ENCODE measurements at regions not wholly inside any gene's neighbourhood (a gene's known extent, or its start where the extent isn't known, plus 50 kb on each side); places are given as distances from the start of the nearest gene placed in this dataset.

DNA sequence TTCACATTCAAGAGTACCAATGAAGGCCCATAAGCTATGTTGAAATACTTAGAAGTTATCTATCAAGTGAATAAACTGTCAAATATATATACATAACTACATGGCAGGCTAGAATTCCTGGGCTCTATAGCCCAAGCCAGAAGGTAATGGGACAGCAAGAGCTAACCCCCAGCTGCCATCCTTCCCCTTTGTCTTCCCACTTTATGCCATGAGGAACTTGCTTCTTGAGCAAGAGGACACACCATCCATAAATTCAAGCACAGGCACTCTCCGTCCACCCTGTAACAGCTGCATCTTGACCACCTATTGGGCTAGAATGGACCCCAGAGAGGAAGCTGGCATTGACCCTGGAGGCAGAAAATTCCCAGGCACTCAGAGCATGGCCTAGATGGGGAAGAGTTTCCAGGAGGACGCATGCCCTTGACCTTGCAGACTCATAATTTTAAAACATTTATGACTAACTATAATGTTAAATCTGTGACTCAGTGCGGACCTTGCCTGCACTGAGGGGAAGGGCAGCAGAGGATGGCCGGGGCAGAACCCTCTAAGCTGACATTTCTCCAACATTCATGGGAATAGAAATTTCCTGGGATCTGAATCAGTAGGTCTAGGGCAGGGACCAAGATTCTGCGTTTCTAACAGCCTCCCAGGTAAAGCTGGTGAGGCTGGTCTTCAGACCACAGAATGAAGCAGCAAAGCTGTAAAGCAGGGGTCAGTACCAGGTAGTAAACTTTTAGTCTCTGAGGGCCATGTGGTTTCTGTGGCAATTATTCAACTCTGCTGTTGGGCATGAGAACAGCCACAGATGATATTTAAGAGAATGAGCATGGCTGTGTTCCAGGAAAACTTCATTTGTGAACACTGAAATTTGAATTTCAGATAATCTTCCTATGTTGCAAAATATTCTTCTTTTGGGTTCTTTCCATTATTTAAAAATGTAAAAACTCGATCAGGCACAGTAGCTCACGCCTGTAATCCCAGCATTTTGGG, 71.4 kb upstream of the CLDN10 start:
- 52% methylated on average over 7 of the region's 7 CpGs for WGBS
- TF ChIP-seq POLR2A (IDR thresholded peaks at IDR 0.05; ENCODE audit: low read depth) (no peak), EP300 (IDR thresholded peaks at IDR 0.05) (no peak), POLR2AphosphoS5 (IDR thresholded peaks at IDR 0.05) (no peak)
- TF ChIP-seq, protein P1, sequence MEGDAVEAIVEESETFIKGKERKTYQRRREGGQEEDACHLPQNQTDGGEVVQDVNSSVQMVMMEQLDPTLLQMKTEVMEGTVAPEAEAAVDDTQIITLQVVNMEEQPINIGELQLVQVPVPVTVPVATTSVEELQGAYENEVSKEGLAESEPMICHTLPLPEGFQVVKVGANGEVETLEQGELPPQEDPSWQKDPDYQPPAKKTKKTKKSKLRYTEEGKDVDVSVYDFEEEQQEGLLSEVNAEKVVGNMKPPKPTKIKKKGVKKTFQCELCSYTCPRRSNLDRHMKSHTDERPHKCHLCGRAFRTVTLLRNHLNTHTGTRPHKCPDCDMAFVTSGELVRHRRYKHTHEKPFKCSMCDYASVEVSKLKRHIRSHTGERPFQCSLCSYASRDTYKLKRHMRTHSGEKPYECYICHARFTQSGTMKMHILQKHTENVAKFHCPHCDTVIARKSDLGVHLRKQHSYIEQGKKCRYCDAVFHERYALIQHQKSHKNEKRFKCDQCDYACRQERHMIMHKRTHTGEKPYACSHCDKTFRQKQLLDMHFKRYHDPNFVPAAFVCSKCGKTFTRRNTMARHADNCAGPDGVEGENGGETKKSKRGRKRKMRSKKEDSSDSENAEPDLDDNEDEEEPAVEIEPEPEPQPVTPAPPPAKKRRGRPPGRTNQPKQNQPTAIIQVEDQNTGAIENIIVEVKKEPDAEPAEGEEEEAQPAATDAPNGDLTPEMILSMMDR (IDR thresholded peaks at IDR 0.05) = no peak

DNA sequence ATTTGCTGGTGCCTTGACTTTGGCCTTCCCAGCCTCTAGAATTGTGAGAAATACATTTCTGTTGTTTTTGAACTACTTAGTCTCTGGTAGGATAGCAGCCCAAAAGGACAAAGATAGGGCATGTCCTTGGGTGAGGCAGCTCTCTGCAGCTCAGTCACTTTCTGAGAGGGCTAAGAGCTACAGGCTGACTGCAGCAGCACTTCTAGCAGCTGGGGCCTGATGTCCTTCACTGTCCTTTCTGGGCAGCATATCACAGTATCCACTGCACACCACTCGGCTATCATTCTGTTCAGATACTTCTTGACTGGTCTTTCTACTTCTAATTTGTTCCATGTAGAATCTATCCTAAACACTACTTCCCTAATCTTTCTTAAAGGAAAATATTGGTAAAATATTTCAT, 68.5 kb upstream of the CLDN10 start:
- TF ChIP-seq EP300 (IDR thresholded peaks at IDR 0.05) (no peak), POLR2A (IDR thresholded peaks at IDR 0.05; ENCODE audit: low read depth) (no peak), POLR2AphosphoS5 (IDR thresholded peaks at IDR 0.05) (no peak)
- TF ChIP-seq, protein P1 (IDR thresholded peaks at IDR 0.05) = no peak
- Histone ChIP-seq H3K27ac (replicated peaks in 1 of 4) (no peak overlapping the region), H3K9me3 (no peaks in the 10 kb centered on the region), H3K4me1 (no peaks in the 10 kb centered on the region), H3K4me3 (no peak overlapping the region), H3K27me3 (peaks cover 0 to under 1% (median 0%) of the 10 kb centered on the region in 4 donors), H3K36me3 (no peaks in the 10 kb centered on the region)
- intact Hi-C loops (cut with DNase I) = no loop called here
- DNase-seq (ENCODE audit: extremely low spot score) = no peak
- WGBS = 100% methylated on average over 1 of the region's 1 CpG

More for the DNA sequence above, 71.4 kb upstream of the CLDN10 start:
- no peak overlapping the region for H3K4me3 ChIP-seq
- DNase-seq (ENCODE audit: extremely low spot score) = no peak
- no peaks in the 10 kb centered on the region for H3K9me3 ChIP-seq
- intact Hi-C loops (cut with DNase I) = no loop called here
- peaks cover 0 to 6% (median 0%) of the 10 kb centered on the region in 4 donors for H3K4me1 ChIP-seq
- no peak overlapping the region for H3K27ac ChIP-seq (replicated peaks in 1 of 4)
- H3K27me3 ChIP-seq = peaks cover 0 to 8% (median 0%) of the 10 kb centered on the region in 4 donors
- no peaks in the 10 kb centered on the region for H3K36me3 ChIP-seq

DNA sequence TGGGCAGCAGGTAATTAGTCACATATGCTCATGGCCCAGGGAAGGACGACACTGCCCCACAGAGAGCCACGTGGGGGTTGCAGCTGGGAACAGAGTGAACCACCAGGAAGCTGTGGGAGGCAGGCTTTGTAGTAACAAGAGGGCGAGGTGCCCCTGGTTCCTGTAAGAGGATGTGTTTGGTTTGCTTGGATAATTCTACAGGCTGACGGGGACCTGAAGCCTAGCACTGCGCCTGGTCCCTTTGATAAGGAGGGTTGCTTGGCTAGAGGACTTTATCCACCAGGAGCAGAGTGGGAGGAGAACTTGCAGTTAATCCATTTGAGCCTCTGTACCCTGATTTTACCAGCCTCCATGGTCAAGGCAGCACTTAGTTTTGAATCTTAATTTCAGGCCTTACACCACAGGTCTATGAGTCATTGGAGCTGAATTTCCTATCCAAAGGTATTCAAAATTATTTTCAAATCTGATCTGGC, 67.4 kb upstream of the CLDN10 start:
- no peak for TF ChIP-seq POLR2A (IDR thresholded peaks at IDR 0.05; ENCODE audit: low read depth)
- TF ChIP-seq, protein P1 (IDR thresholded peaks at IDR 0.05) = no peak
- no peak for TF ChIP-seq POLR2AphosphoS5 (IDR thresholded peaks at IDR 0.05)
- no peak for TF ChIP-seq EP300 (IDR thresholded peaks at IDR 0.05)
- intact Hi-C loops (cut with DNase I) = no loop called here
- H3K27ac ChIP-seq (replicated peaks in 1 of 4) = no peak overlapping the region

DNA sequence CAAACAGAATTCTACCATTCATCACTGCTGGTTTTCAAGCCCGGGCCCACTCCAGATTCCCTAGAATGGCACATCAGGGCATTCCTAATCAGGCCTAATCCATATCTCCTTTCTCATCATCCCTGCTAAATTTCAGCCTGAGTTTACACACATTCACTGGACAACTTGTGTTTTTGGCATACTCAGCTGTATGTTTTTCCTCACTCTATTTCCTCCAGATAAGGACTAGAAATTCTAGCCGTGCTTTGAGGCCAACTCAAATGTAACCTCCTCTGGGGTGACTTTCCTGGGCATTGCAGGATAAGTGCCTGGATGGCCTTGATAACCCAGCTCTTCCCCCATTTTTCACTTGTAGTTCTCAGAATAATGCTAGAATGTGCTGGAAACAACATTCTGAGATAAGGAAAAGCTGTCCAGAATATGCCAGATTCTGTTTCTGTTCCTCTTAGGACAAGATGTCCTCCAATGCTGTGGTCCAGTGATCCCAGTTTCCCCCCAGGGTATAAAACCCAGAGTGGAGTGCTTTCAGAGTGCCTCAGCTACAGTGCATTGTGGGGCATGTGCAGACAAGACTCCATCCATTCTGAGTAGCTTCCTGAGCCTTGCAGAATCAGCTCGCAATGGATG, 66.9 kb upstream of the CLDN10 start:
- WGBS = 49% methylated on average over 3 of the region's 3 CpGs
- no peaks in the 10 kb centered on the region for H3K27me3 ChIP-seq
- H3K9me3 ChIP-seq = peaks cover 0 to 6% (median 0%) of the 10 kb centered on the region in 4 donors
- TF ChIP-seq, protein P1 (IDR thresholded peaks at IDR 0.05) = no peak
- TF ChIP-seq POLR2A (IDR thresholded peaks at IDR 0.05; ENCODE audit: low read depth) = no peak
- no peak for TF ChIP-seq POLR2AphosphoS5 (IDR thresholded peaks at IDR 0.05)
- TF ChIP-seq EP300 (IDR thresholded peaks at IDR 0.05) = no peak
- H3K4me3 ChIP-seq = no peak overlapping the region
- DNase-seq (ENCODE audit: extremely low spot score) = no peak
- no peak overlapping the region for H3K27ac ChIP-seq (replicated peaks in 1 of 4)
- intact Hi-C loops (cut with DNase I) = no loop called here
- no peaks in the 10 kb centered on the region for H3K4me1 ChIP-seq
- H3K36me3 ChIP-seq = no peaks in the 10 kb centered on the region

More for the DNA sequence above, 67.4 kb upstream of the CLDN10 start:
- 69% methylated on average over 5 of the region's 5 CpGs for WGBS
- Histone ChIP-seq H3K4me3 (no peak overlapping the region), H3K27me3 (no peaks in the 10 kb centered on the region), H3K4me1 (no peaks in the 10 kb centered on the region), H3K9me3 (peaks cover 0 to under 1% (median 0%) of the 10 kb centered on the region in 4 donors), H3K36me3 (no peaks in the 10 kb centered on the region)
- DNase-seq (ENCODE audit: extremely low spot score) = no peak

Data from esophagus muscularis mucosa (tissue), 4 donors.